Fibroblast of the conjunctiva (primary cell): ENCODE measurements at regions not wholly inside any gene's neighbourhood (a gene's known extent, or its start where the extent isn't known, plus 50 kb on each side); places are given as distances from the start of the nearest gene placed in this dataset.

Experiments
- DNase-seq: peaks from one replicate; pipeline ENCODE4 v3.0.0-alpha.2; 2010; ENCODE audit warnings: low read depth

- DNase-seq: no peak
These were observed 107.4 kb upstream of the TSPAN5 start for GRCh38 chr4:98765771-98766170.

GRCh38 chr4:98758182-98758581 is 99.8 kb upstream of the TSPAN5 start:
- DNase-seq: no peak

DNA sequence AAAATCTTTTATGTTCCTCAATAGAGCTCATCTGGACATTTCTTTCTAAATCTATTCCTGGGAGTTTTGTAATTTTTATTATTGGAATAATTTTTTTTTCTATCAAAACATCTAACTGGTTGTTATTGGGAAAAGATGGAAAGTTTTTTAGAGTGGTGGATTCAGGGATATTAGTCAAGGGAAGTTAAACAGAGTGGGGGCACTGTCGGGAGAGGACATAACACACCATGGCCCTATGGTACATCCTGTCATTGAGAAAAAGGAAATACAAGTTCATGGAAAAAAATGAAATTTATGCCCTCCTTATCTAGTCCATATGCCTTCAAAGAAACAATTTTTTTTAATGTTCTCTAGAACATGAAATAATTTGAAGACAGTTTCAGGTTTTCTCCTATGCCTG is 96.3 kb upstream of the TSPAN5 start:
- DNase-seq: no peak

DNA sequence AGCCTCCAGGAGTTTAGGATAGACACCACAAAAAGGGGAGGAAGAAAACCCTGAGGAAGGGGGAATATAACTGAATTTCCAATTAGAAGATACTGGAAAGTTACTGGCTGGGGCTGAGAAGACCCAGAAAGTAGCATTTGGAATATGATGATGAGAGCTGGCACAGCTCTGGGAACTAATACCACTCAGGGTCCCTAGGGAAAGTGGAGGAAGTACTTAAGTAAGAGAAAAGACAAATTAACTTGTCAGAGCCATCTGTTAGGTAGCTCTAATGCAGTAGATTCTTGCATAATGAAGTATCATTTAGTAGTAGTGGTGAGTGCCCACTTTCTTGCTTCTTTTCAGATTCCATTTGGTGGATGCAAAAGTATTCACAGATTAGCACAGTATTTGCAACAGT is 90.8 kb upstream of the TSPAN5 start:
- DNase-seq: no peak

DNA sequence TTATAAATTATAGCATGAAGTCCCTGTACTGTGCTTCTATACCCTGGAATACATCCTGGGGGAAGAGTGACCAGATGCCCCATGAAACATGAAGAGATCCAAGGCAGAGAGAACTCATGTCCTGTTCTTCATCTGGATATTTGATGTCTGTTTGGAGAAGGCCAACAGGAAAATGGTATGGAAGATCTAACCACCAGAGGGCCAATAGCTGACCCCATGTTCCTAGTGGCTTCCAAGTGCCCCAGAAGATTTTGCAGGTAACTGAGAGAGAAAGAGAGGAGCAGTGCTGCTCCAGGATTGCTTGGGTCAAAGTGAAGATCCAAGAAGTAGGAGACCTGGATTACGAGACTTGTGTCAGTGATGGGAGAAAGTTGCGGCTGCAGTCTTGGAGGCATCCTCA is 90.2 kb upstream of the TSPAN5 start:
- DNase-seq: no peak

- no peak for DNase-seq
These were observed 89.1 kb upstream of the TSPAN5 start for GRCh38 chr4:98747393-98748091.

- no peak for DNase-seq
These were observed 88.5 kb upstream of the TSPAN5 start for GRCh38 chr4:98746936-98747335.

- no peak for DNase-seq
These were observed 88.1 kb upstream of the TSPAN5 start for GRCh38 chr4:98746530-98746929.

DNA sequence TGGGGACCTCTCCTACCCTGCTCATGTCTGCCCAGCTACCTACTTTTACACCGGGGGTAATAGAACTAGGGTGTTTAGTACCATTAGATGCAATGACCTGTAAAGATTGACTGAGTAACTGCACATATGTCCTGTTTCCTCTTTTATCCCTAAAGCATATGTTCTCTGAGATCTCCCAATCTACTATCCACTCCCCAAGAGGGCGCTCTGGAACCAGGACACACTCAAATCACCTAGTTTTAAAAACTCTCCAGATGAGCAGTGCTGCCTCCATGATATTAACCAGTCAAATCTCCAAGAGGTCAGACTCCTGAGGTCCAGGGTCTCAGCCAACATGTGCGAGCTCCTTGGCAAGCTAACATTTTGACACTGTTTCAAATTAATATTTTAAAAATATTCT is 87.0 kb upstream of the TSPAN5 start:
- DNase-seq: no peak

DNA sequence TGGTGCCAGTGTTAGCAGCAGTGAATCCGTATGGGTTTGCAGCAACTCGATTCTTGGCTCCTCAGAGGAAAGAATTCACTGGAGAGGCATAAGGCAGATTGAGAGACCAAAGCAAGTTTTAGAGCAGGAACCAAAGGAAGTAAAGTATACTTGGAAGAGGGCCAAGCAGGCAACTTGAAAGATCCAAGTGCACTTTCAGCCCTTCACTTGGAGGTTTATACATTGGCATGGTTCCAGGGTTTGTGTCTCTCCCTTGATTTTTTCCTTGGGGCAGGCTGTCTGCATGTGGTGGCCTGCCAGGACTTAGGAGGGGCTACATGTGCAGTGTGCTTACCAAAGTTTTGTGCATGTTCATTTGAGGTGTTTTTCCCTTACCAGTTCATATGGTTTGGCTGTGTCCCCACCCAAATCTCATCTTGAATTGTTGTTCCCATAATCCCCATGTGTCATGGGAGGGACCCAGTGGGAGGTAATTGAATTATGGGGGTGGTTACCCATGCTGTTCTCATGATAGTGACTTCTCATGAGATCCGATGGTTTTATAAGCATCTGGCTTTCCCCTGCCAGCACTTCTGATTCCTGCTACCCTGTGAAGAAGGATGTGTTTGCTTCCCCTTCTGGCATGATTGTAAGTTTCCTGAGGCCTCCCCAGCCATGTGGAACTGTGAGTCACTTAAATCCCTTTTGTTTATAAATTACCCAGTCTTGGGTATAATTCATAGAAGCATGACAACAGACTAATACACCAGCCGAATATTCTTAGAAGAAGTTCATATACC is 86.2 kb upstream of the TSPAN5 start:
- no peak for DNase-seq

- DNase-seq: no peak
These were observed 83.5 kb upstream of the TSPAN5 start for GRCh38 chr4:98741952-98742351.

GRCh38 chr4:98739751-98740150 is 81.3 kb upstream of the TSPAN5 start:
- DNase-seq: no peak

DNA sequence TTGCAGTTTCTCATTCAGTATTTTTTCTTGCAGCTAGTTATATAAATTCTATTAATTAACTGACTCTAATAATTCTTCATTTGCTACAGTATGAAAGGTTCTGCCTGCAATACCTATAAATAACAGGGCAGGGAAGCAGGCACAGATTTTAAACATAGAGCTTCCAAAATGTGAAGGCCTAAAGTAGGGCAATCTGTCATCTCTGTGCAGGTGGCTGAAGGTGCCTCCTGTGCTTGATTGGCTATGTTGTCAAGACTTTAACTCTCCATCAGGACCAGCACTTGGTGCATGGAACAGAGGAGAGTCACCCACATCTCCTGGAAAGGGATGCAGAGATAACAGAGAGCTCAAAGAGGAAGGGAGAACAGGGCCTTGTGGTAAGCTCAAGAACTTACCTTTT is 75.2 kb upstream of the TSPAN5 start:
- no peak for DNase-seq

DNA sequence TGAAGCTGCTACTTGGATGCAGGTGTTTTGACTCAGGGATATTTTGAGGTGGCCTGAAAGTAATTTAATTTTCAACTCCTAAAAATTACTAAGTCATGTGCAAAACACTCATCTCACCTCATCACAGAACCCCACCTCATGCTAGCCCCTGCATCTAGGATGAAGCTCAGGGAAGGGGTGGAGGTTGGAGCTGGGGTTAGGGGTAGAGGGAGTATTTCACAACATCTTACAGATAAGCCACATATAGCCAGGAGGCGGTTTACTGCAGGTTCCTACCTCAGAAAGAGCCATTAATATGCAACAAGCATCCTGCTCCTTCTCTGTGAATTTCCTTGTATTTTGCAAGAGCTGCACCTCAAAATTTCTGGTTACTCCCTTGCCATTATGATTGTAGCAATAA is 70.5 kb upstream of the TSPAN5 start:
- no peak for DNase-seq

DNA sequence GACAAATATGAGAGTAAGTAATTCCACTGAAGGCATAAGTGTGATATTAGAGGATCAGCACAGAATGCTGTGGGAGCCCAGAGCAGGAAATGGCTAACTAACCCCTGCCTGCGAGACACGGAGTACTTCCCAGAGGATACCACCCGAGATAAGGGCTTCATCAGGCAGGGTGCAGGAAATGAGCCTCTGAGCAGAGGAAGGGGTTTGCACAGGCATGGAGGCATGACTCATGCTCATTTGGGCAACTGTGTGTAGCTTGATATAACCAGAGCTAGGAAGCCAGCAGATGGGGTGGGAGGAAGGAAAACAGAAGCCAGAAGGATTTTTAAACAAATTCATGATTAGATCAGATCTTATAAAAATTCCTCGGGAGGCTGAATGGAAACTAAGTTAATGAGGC is 70.0 kb upstream of the TSPAN5 start:
- DNase-seq: no peak

DNA sequence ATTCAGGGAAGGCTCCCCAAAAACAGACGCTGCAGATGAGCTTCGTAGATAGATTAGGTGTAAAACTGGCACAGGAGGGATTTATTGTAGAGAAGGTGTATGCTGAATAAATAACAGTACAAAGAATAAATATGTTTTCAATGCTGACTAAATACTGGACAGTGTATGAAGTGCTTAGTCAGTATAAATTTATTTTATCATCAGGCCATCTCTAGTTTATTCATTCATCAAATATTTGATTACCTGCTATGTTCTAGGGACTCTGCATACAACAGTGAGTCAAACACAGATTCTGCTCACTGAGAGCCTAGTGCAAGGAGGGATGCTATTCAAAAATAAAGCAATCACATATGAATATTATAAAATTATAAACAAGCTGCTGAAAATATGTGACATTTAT is 63.6 kb upstream of the TSPAN5 start:
- DNase-seq: no peak

GRCh38 chr4:98720871-98721480 is 62.6 kb upstream of the TSPAN5 start:
- DNase-seq: no peak

DNA sequence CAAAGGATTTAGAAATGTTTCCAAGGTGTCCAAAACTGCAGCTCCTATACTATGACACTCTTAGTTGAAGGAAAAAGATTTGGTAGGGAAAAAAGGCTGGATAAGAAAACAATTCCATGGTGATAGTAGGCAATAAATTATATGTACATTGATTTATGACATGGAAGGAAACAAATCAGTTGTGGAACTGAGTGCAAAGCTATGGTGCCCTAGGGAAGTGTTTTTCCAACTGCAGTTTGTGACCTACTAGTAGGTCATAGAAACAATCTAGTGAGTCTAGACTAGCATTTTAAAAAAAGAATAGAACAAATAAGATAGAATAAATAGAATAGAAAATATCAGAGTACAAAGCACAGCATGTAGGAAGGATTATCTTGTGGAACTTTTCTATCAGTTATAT is 58.4 kb upstream of the TSPAN5 start:
- no peak for DNase-seq

- DNase-seq: no peak
These were observed 54.2 kb upstream of the TSPAN5 start for GRCh38 chr4:98712607-98713006.

GRCh38 chr4:98711526-98711925 is 53.1 kb upstream of the TSPAN5 start:
- no peak for DNase-seq

DNA sequence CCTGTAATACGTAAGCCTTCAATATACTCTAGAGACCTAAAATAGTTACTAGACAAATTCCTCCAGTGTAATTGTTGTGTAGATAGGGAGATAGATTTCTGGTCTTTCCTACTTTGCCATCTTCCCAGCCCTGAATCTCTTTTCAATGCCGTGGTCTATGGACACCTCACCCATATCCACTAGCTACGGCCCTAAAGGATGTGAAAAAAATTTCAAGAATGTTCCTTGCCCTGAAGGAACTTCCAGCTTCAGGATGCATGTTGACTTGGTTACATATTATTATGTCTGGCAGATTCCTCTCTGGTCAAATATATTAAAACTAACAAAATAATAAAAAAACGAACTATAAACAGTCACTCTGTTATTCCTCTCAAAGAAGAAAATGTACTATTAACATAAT is 52.4 kb upstream of the TSPAN5 start:
- DNase-seq: no peak
